Right lobe of liver (tissue), 6 donors: ENCODE measurements at regions not wholly inside any gene's neighbourhood (a gene's known extent, or its start where the extent isn't known, plus 50 kb on each side); places are given as distances from the start of the nearest gene placed in this dataset.

Source experiments
- ATAC-seq, 4 donors: fragments of 200-7000 bp; cut with Tn5 transposase; one replicate each; pipeline ENCODE4 v1.9.1; 2020; ENCODE audit warnings: mild to moderate bottlenecking in 4 of 4, moderate library complexity in 4 of 4
- DNase-seq, 3 donors: peaks; one replicate each; pipeline ENCODE4 v3.0.0-alpha.2; 2020
- H3K27ac ChIP-seq, 3 donors: fragments of 200-600 bp; one replicate each; pipeline ENCODE4 v1.8.0; 2022
- H3K27me3 ChIP-seq, 2 donors: fragments of 200-600 bp; one replicate each; pipeline ENCODE4 v1.8.0; 2022
- H3K36me3 ChIP-seq, 4 donors: fragments of 200-600 bp; sonication (generic) in 1 of 4; one replicate each; pipeline versions ENCODE4 v1.5.1 to v1.8.0; 2017 to 2022; ENCODE audit warnings: control low read depth in 1 of 4
- H3K4me1 ChIP-seq, 4 donors: fragments of 200-600 bp; sonication (generic) in 1 of 4; one replicate each; pipeline versions ENCODE4 v1.5.1 to v1.8.0; 2017 to 2022; ENCODE audit warnings: control low read depth in 1 of 4
- H3K4me3 ChIP-seq, 3 donors: fragments of 200-600 bp; one replicate each; pipeline ENCODE4 v1.8.0; 2022
- H3K9me3 ChIP-seq, 4 donors: fragments of 200-600 bp; sonication (generic) in 1 of 4; one replicate each; pipeline versions ENCODE4 v1.5.1 to v1.8.0; 2017 to 2022; ENCODE audit warnings: control low read depth in 1 of 4
- POLR2A ChIP-seq: fragments of 450-650 bp; IDR thresholded peaks from one replicate; pipeline ENCODE4 v1.6.1; 2017; ENCODE audit warnings: antibody characterized with exemption, mild to moderate bottlenecking
- WGBS: methylation state at CpG from one replicate; pipeline ENCODE4 v1.1.6; 2018; ENCODE audit warnings: low coverage, low lambda C conversion rate; ENCODE audit not compliant: insufficient coverage; ENCODE audit errors: missing lambda C conversion rate; 5-methylcytosine and 5-hydroxymethylcytosine counted together
- intact Hi-C, 2 donors: fragments of 100-400 bp; cut with DNase I; formaldehyde crosslinking; loops; one replicate each; pipeline versions ENCODE4 v1.11.2 to v1.14.1; 2022
- TF ChIP-seq, protein P1 (sequence below), 4 donors: fragments of 200-600 bp in 3 of 4; fragments of 450-650 bp in 1 of 4; IDR thresholded peaks; one replicate each; pipeline versions ENCODE4 v1.5.1 to v1.8.0; 2016 to 2022; ENCODE audit warnings: antibody characterized with exemption in 4 of 4, mild to moderate bottlenecking in 2 of 4
- donor health status: DM: no; HTN: yes; CAD: no.
- donor health status: DM: no; HTN: no; CAD: no.
- donor health status: DM: no; HTN: no; CAD: no.
- donor health status: DM: no; HTN: yes; CAD: no.
- donor health status: DM: no; HTN: yes; CAD: no.

DNA sequence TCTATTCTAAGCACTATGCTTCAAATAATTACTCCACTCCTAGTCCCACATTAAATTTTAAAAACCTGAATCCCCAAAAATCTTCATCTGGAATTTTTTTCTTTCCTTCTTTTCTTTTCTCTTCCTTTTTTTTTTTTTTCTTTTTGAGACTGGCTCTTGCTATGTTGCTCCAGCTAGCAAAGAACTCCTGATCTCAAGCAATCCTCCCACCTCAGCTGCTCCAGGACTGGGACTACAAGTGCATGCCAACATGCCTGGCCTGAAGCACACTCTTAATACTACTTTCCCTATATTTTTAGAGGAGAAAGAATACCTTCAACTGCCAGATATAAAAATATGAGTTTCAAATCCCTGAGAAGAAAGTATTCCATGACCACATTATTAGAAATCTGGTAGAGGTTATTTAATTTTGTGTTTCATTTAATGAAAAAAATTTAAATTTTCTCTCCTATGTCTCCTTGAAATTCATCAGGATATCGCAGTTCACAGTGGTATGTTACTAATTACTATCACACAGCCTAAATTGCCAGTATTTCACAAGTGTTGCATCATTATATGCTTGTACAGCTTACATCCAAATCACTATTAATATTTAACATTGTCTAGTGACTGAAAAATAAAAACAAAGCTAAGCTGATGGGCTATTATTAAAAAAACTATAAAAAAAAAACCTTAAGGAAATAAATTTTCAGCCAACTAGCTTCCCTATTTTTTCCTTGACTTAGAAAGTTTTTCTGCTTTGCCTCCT is 227.8 kb downstream of the NAF1 start:
- WGBS: 33% methylated on average over 1 of the region's 1 CpG
- Histone ChIP-seq H3K27ac (no peak overlapping the region), H3K27me3 (no peaks in the 10 kb centered on the region), H3K36me3 (no peaks in the 10 kb centered on the region), H3K4me3 (no peak overlapping the region), H3K9me3 (no peaks in the 10 kb centered on the region), H3K4me1 (no peaks in the 10 kb centered on the region)
- no peak for TF ChIP-seq POLR2A
- TF ChIP-seq, protein P1, sequence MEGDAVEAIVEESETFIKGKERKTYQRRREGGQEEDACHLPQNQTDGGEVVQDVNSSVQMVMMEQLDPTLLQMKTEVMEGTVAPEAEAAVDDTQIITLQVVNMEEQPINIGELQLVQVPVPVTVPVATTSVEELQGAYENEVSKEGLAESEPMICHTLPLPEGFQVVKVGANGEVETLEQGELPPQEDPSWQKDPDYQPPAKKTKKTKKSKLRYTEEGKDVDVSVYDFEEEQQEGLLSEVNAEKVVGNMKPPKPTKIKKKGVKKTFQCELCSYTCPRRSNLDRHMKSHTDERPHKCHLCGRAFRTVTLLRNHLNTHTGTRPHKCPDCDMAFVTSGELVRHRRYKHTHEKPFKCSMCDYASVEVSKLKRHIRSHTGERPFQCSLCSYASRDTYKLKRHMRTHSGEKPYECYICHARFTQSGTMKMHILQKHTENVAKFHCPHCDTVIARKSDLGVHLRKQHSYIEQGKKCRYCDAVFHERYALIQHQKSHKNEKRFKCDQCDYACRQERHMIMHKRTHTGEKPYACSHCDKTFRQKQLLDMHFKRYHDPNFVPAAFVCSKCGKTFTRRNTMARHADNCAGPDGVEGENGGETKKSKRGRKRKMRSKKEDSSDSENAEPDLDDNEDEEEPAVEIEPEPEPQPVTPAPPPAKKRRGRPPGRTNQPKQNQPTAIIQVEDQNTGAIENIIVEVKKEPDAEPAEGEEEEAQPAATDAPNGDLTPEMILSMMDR (IDR thresholded peaks at IDR 0.05): no peak
- no peak for ATAC-seq
- intact Hi-C loops: no loop called here
- DNase-seq: no peak

DNA sequence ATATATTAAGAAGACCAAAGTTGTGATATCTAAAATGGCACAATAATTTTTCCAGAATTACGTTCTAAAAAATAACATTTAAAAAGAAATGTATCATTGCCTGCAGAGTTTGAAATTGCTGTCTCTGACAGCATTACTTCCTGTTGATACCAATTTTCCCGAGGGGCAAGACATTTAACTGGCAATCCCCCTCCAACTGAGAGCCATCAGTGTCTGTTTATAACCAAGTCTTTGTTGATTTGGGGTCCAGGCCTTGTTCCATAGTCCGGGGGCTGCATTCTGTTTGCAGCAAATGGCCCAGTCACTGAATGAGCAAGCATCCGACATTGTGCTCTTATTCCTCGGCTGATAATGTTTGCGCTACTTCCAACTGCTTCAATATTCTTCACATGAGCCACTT is 231.5 kb downstream of the NAF1 start:
- 53% methylated on average over 5 of the region's 6 CpGs for WGBS
- no peaks in the 10 kb centered on the region for H3K36me3 ChIP-seq
- TF ChIP-seq, protein P1 (IDR thresholded peaks at IDR 0.05): no peak
- TF ChIP-seq POLR2A: no peak
- no peaks in the 10 kb centered on the region for H3K9me3 ChIP-seq
- H3K27ac ChIP-seq: no peak overlapping the region
- no peak for ATAC-seq
- no peaks in the 10 kb centered on the region for H3K4me1 ChIP-seq
- intact Hi-C loops: no loop called here
- no peak for DNase-seq
- H3K27me3 ChIP-seq: no peaks in the 10 kb centered on the region
- H3K4me3 ChIP-seq: no peak overlapping the region

- intact Hi-C loops: no loop called here
- 35% methylated on average over 4 of the region's 4 CpGs for WGBS
- H3K4me1 ChIP-seq: no peaks in the 10 kb centered on the region
- H3K4me3 ChIP-seq: no peak overlapping the region
- no peaks in the 10 kb centered on the region for H3K27me3 ChIP-seq
- DNase-seq (no peak), ATAC-seq (no peak)
- H3K36me3 ChIP-seq: no peaks in the 10 kb centered on the region
- no peak overlapping the region for H3K27ac ChIP-seq
- no peaks in the 10 kb centered on the region for H3K9me3 ChIP-seq
- TF ChIP-seq POLR2A: no peak
- TF ChIP-seq, protein P1 (IDR thresholded peaks at IDR 0.05): no peak
These were observed 235.4 kb downstream of the NAF1 start for GRCh38 chr4:162931286-162931685.

GRCh38 chr4:162921178-162921785 is 245.4 kb downstream of the NAF1 start:
- no peaks in the 10 kb centered on the region for H3K9me3 ChIP-seq
- no peak for ATAC-seq
- intact Hi-C loops: no loop called here

More at GRCh38 chr4:162921178-162921785, 245.4 kb downstream of the NAF1 start:
- Histone ChIP-seq H3K27ac (no peak overlapping the region), H3K4me1 (no peaks in the 10 kb centered on the region), H3K27me3 (no peaks in the 10 kb centered on the region), H3K36me3 (no peaks in the 10 kb centered on the region), H3K4me3 (no peak overlapping the region)
- DNase-seq: no peak
- WGBS: 33% methylated on average over 8 of the region's 9 CpGs
- TF ChIP-seq, protein P1 (IDR thresholded peaks at IDR 0.05): no peak
- no peak for TF ChIP-seq POLR2A
